Neuronal stem cell (in vitro differentiated cells): ENCODE measurements at regions not wholly inside any gene's neighbourhood (a gene's known extent, or its start where the extent isn't known, plus 50 kb on each side); places are given as distances from the start of the nearest gene placed in this dataset.

ENCODE experiments used
- DNase-seq: peaks from one replicate; pipeline ENCODE4 v3.0.0-alpha.2; 2013; ENCODE audit warnings: low spot score
- H2AFZ ChIP-seq: one replicate; pipeline ENCODE4 v1.6.1; 2013; ENCODE audit warnings: mild to moderate bottlenecking, low read length, inconsistent platforms
- H2AK5ac ChIP-seq: 2 replicates; pipeline ENCODE4 v1.6.1; 2013; ENCODE audit warnings: low read depth, mild to moderate bottlenecking, inconsistent platforms, low read length, moderate library complexity, mixed read lengths
- H2BK120ac ChIP-seq: 2 replicates; pipeline ENCODE4 v1.6.1; 2013; ENCODE audit warnings: low read depth, mild to moderate bottlenecking, inconsistent platforms, low read length, moderate library complexity, mixed read lengths
- H2BK12ac ChIP-seq: one replicate; pipeline ENCODE4 v1.6.1; 2013; ENCODE audit warnings: low read length, inconsistent platforms
- H2BK15ac ChIP-seq: 2 replicates; pipeline ENCODE4 v1.6.1; 2013; ENCODE audit warnings: mild to moderate bottlenecking, low read length, inconsistent platforms, mixed read lengths
- H2BK5ac ChIP-seq: one replicate; pipeline ENCODE4 v1.6.1; 2013; ENCODE audit warnings: inconsistent platforms, mild to moderate bottlenecking, low read length, moderate library complexity
- H3K14ac ChIP-seq: one replicate; pipeline ENCODE4 v1.6.1; 2013; ENCODE audit warnings: low read length, inconsistent platforms
- H3K18ac ChIP-seq: 2 replicates; pipeline ENCODE4 v1.6.1; 2013; ENCODE audit warnings: low read length, inconsistent platforms
- H3K23ac ChIP-seq: 2 replicates; pipeline ENCODE4 v1.6.1; 2013; ENCODE audit warnings: low read depth, mild to moderate bottlenecking, mixed read lengths, low read length, inconsistent platforms; ENCODE audit not compliant: poor library complexity
- H3K27ac ChIP-seq: replicated peaks from 3 replicates; pipeline ENCODE4 v1.5.1; 2013; ENCODE audit warnings: low read length, inconsistent platforms
- H3K27me3 ChIP-seq, 3 experiments: 2 replicates each; pipeline ENCODE4 v1.6.1; 2013; ENCODE audit warnings: low read length in 3 of 3, mild to moderate bottlenecking in 2 of 3, inconsistent platforms in 1 of 3, low read depth in 1 of 3, mixed read lengths in 1 of 3, moderate library complexity in 1 of 3; ENCODE audit not compliant: control insufficient read depth in 3 of 3, insufficient read depth in 3 of 3
- H3K36me3 ChIP-seq, 2 donors: replicated peaks in 1 of 2; 2 replicates each; pipeline ENCODE4 v1.6.1; 2013; ENCODE audit warnings: low read length in 2 of 2; ENCODE audit not compliant: control insufficient read depth in 2 of 2, insufficient read depth in 2 of 2
- H3K4ac ChIP-seq: 2 replicates; pipeline ENCODE4 v1.6.1; 2013; ENCODE audit warnings: inconsistent platforms, mild to moderate bottlenecking, low read length, moderate library complexity
- H3K4me1 ChIP-seq, 2 donors: 1 replicate in 1 of 2; 2 replicates in 1 of 2; pipeline ENCODE4 v1.6.1; 2013; ENCODE audit warnings: low read length in 2 of 2, low read depth in 1 of 2; ENCODE audit not compliant: control insufficient read depth in 2 of 2, insufficient read depth in 1 of 2
- H3K4me2 ChIP-seq: one replicate; pipeline ENCODE4 v1.6.1; 2013; ENCODE audit warnings: mild to moderate bottlenecking, low read length, inconsistent platforms; ENCODE audit not compliant: insufficient read depth, poor library complexity, severe bottlenecking
- H3K4me3 ChIP-seq, 2 donors: 2 replicates each; pipeline ENCODE4 v1.5.1; 2013; ENCODE audit warnings: low read length in 2 of 2, mild to moderate bottlenecking in 2 of 2, inconsistent platforms in 1 of 2, moderate library complexity in 1 of 2
- H3K79me1 ChIP-seq: one replicate; pipeline ENCODE4 v1.6.1; 2013; ENCODE audit warnings: low read depth, mild to moderate bottlenecking, inconsistent platforms, low read length, moderate library complexity
- H3K9ac ChIP-seq: one replicate; pipeline ENCODE4 v1.6.1; 2013; ENCODE audit warnings: mild to moderate bottlenecking, low read depth, low read length, inconsistent platforms; ENCODE audit not compliant: poor library complexity
- H3K9me3 ChIP-seq, 2 donors: replicated peaks in 1 of 2; 2 replicates each; pipeline versions ENCODE3 to v1.6.1; 2013; ENCODE audit warnings: low read length in 2 of 2, mild to moderate bottlenecking in 2 of 2, inconsistent platforms in 1 of 2, low read depth in 1 of 2, mixed read lengths in 1 of 2, moderate library complexity in 1 of 2; ENCODE audit not compliant: control insufficient read depth in 2 of 2, insufficient read depth in 1 of 2
- H4K8ac ChIP-seq: one replicate; pipeline ENCODE4 v1.6.1; 2013; ENCODE audit warnings: low read depth, mild to moderate bottlenecking, inconsistent platforms, low read length, moderate library complexity
- H4K91ac ChIP-seq: one replicate; pipeline ENCODE4 v1.6.1; 2013; ENCODE audit warnings: low read length, low read depth, mild to moderate bottlenecking, inconsistent platforms; ENCODE audit not compliant: poor library complexity
- WGBS, 2 donors: extraction: QIAGEN DNeasy Blood & Tissue Kit; methylation state at CpG; one replicate each; pipeline ENCODE4 v1.1.7; 2013; ENCODE audit warnings: missing lambda C conversion rate in 2 of 2, mixed read lengths in 1 of 2; ENCODE audit not compliant: insufficient read length in 2 of 2, insufficient replicate concordance in 1 of 2; ENCODE audit errors: extremely low coverage in 2 of 2; 5-methylcytosine and 5-hydroxymethylcytosine counted together

DNA sequence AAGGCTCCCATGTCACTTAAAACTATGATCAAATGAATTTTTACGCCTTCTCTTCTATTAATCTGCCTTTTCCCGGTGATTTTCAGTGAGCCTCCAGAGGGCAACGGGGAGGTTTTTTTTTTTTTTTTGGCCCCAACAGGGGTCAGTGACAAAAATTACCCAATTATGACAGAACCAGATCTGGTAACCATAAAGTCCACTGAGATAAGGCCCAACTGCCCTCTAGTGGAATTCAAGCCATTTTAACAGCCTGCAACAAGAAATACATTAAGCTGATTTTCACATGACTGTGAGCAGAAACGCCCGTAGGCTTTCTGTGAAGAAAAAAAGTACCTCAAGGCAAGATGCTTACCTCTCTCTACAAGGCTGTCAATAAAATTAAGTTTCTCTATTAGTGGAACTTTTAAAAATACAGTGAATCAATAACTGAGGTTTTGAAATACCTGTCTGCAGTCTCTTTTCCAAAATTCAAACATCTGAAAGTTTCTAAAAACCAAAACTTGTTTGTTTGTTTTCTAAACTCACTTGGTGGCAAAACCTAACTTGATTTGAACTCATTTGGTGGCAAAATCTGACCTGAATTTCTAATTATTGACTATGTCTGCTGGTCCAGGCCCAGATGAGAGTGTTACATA is 49.7 kb upstream of the FST start:
- Histone ChIP-seq H3K18ac (no peak overlapping the region), H4K91ac (no peak overlapping the region), H3K23ac (no peak overlapping the region), H3K9me3 (no peaks in the 10 kb centered on the region), H3K79me1 (no peaks in the 10 kb centered on the region), H3K4me1 (peaks cover 0 to 5% of the 10 kb centered on the region in 2 donors), H3K36me3 (no peaks in the 10 kb centered on the region), H3K14ac (no peak overlapping the region), H2AFZ (no peak overlapping the region), H2BK5ac (no peak overlapping the region), H2BK120ac (no peak overlapping the region), H3K4me2 (no peak overlapping the region), H2BK15ac (no peak overlapping the region), H3K27ac (no peak overlapping the region), H4K8ac (no peak overlapping the region), H3K4ac (no peak overlapping the region), H3K9ac (no peak overlapping the region), H2AK5ac (no peak overlapping the region), H2BK12ac (no peak overlapping the region), H3K4me3 (no peak overlapping the region), H3K27me3 (no peaks in the 10 kb centered on the region)
- no peak for DNase-seq
- WGBS, 2 donors, result no CpG with 5 or more reads among the region's 5 CpGs
